NT2/D1 (cell line): ENCODE measurements at regions not wholly inside any gene's neighbourhood (a gene's known extent, or its start where the extent isn't known, plus 50 kb on each side); places are given as distances from the start of the nearest gene placed in this dataset.

Experiments used
- SUZ12 ChIP-seq: IDR thresholded peaks from 2 replicates; pipeline ENCODE4 v1.6.1; 2011; ENCODE audit not compliant: insufficient read length, insufficient read depth; ENCODE audit errors: extremely low read depth
- ZNF274 ChIP-seq: IDR thresholded peaks from 2 replicates; pipeline ENCODE4 v1.6.1; 2011; ENCODE audit warnings: mild to moderate bottlenecking, low read depth, low read length

GRCh38 chr13:80706164-80706471, 365.2 kb upstream of the SPRY2 start:
- no peak for TF ChIP-seq SUZ12
- TF ChIP-seq ZNF274, result no peak
